ENCODE measurements at regions not wholly inside any gene's neighbourhood (a gene's known extent, or its start where the extent isn't known, plus 50 kb on each side); places are given as distances from the start of the nearest gene placed in this dataset.

GRCh38 chr5:113686599-113686998 lies 173.1 kb downstream of the YTHDC2 start:
- Histone ChIP-seq H3K79me2 (ENCODE audit: control insufficient read depth, insufficient read depth, low read length) (no peaks in the 10 kb centered on the region), H3K9me1 (ENCODE audit: control insufficient read depth, insufficient read depth, low read length) (no peaks in the 10 kb centered on the region), H3K9me3 (replicated peaks; ENCODE audit: control insufficient read depth, insufficient read depth, low read depth, low read length) (no peaks in the 10 kb centered on the region), H2AFZ (ENCODE audit: low read depth, low read length) (no peak overlapping the region), H3K27ac (ENCODE audit: extremely low read depth, low read depth, low read length) (no peak overlapping the region), H3K4me2 (ENCODE audit: insufficient read depth, low read length) (no peak overlapping the region), H4K20me1 (replicated peaks; ENCODE audit: control insufficient read depth, insufficient read depth, low read length) (no peaks in the 10 kb centered on the region), H3K4me3 (no peak overlapping the region), H3K36me3 (ENCODE audit: control insufficient read depth, insufficient read depth, low read length) (no peaks in the 10 kb centered on the region), H3K4me1 (replicated peaks in 1 of 2; ENCODE audit: control insufficient read depth in 2 of 2, insufficient read depth in 2 of 2, low read length in 2 of 2) (no peaks in the 10 kb centered on the region), H3K27me3 (ENCODE audit: control insufficient read depth in 2 of 2, insufficient read depth in 2 of 2, low read length in 2 of 2) (no peaks in the 10 kb centered on the region), H3K9ac (ENCODE audit: insufficient read depth in 1 of 2, low read depth in 2 of 2, low read length in 2 of 2) (no peak overlapping the region)
- POLR2A ChIA-PET, result interaction anchor here (0.6 kb wide), 1 partner anchor 10 kb away, joined by 3 read pairs; no protein-coding TSS in a partner anchor
- 0% methylated on average over 3 of the region's 3 CpGs for WGBS (ENCODE audit: insufficient coverage, low coverage, missing lambda C conversion rate)
- ATAC-seq, result no peak
- DNase-seq (ENCODE audit: extremely low read depth in 1 of 4, low spot score in 3 of 4), result no peak
- no TSS peak for BruUV-seq (replicated peaks)
- in situ Hi-C loops (cut with MboI), result loop anchor here (25.0 kb wide), 1 partner anchor 1901 kb away; no protein-coding TSS in a partner anchor
- no peak for FAIRE-seq
- intact Hi-C loops (cut with micrococcal nuclease), result no loop called here
- CTCF ChIA-PET (ENCODE audit: low intra/inter-chr PET ratio), result no interaction called here
- TF ChIP-seq TAF1 (IDR thresholded peaks at IDR 0.05; ENCODE audit: control insufficient read depth, extremely low read depth, insufficient read depth, low read length, severe bottlenecking) (no peak), ZNF717 (CRISPR knock-in tag; IDR thresholded peaks at IDR 0.05) (no peak), ZNF347 (CRISPR knock-in tag; IDR thresholded peaks at IDR 0.05; ENCODE audit: low read depth) (no peak), CTCF (IDR thresholded peaks at IDR 0.05 in 2 of 3, conservative IDR thresholded peaks at IDR 0.05 in 1 of 3; ENCODE audit: insufficient read depth in 2 of 3, low read depth in 1 of 3, low read length in 3 of 3) (no peak), ZNF609 (CRISPR knock-in tag; IDR thresholded peaks at IDR 0.05; ENCODE audit: borderline replicate concordance) (no peak), ZFP91 (CRISPR knock-in tag; IDR thresholded peaks at IDR 0.05) (no peak), ZBTB8A (IDR thresholded peaks at IDR 0.05; ENCODE audit: partially characterized antibody) (no peak), HOMEZ (CRISPR knock-in tag; IDR thresholded peaks at IDR 0.05) (no peak)
